ENCODE measurements at regions not wholly inside any gene's neighbourhood (a gene's known extent, or its start where the extent isn't known, plus 50 kb on each side); places are given as distances from the start of the nearest gene placed in this dataset.

DNA sequence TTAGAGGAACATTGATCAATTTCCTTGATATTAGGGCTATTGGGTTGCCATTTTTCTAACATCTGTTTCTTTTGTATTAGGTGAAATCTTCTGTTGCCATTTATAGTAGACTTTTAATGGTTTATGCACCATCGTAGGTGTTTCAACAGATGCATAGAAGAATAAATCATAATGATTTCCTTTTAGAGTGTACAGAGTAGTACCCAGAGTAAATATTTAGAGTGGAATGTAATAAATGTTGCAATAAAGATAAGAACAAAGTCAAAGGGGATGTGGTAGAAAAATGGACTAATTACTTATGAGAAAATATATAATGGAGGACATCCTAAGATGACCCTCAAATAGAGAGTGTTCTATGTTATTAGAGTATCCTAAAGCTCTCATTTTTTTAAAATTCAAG, 643.0 kb upstream of the CITED2 start:
- intact Hi-C loops (cut with micrococcal nuclease), result no loop called here
- H3K4me3 Mint-ChIP-seq (ENCODE audit: unreplicated experiment), result no peak overlapping the region
- H3K4me1 Mint-ChIP-seq (ENCODE audit: insufficient read depth, unreplicated experiment), result no peaks in the 10 kb centered on the region
- no TSS peak for BruUV-seq (replicated peaks)
- no peaks in the 10 kb centered on the region for H3K27me3 Mint-ChIP-seq (ENCODE audit: insufficient read depth, unreplicated experiment)
- ChIA-PET CTCF (no interaction called here), POLR2A (interaction anchor here (0.6 kb wide), 1 partner anchor 35 kb away, joined by 3 read pairs; no protein-coding TSS in a partner anchor)
- no peaks in the 10 kb centered on the region for H3K36me3 Mint-ChIP-seq (ENCODE audit: insufficient read depth, unreplicated experiment)
- peaks cover 26% of the 10 kb centered on the region for H3K9me3 Mint-ChIP-seq (ENCODE audit: unreplicated experiment)
- TF ChIP-seq, protein P1, sequence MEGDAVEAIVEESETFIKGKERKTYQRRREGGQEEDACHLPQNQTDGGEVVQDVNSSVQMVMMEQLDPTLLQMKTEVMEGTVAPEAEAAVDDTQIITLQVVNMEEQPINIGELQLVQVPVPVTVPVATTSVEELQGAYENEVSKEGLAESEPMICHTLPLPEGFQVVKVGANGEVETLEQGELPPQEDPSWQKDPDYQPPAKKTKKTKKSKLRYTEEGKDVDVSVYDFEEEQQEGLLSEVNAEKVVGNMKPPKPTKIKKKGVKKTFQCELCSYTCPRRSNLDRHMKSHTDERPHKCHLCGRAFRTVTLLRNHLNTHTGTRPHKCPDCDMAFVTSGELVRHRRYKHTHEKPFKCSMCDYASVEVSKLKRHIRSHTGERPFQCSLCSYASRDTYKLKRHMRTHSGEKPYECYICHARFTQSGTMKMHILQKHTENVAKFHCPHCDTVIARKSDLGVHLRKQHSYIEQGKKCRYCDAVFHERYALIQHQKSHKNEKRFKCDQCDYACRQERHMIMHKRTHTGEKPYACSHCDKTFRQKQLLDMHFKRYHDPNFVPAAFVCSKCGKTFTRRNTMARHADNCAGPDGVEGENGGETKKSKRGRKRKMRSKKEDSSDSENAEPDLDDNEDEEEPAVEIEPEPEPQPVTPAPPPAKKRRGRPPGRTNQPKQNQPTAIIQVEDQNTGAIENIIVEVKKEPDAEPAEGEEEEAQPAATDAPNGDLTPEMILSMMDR (IDR thresholded peaks at IDR 0.05; ENCODE audit: unreplicated experiment), result no peak
- no peak overlapping the region for H3K27ac Mint-ChIP-seq (ENCODE audit: low read depth, unreplicated experiment)
- no peak for DNase-seq (ENCODE audit: unreplicated experiment)

DNA sequence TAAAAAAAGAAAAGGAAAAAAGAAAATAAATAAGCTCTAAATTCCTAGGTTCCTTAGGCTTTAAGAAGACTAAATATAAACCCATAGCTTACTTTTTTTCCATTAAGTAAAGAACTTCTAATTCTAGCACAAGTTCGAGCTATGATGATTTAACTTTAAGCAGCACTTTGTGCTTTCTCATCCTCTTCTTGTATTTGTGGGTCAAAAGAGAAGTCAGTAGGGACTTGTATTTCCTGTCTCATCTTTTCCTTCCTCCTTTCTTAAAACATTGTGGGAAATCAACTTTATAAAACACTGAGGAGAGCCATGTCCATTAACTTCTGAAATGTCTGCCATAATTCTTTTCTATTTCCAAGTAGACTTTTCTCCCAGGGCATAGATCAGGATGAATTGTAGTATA, 637.7 kb upstream of the CITED2 start:
- no TSS peak for BruUV-seq (replicated peaks)
- Mint-ChIP-seq H3K9me3 (ENCODE audit: unreplicated experiment) (peaks cover 8% of the 10 kb centered on the region), H3K4me1 (ENCODE audit: insufficient read depth, unreplicated experiment) (no peaks in the 10 kb centered on the region), H3K27me3 (ENCODE audit: insufficient read depth, unreplicated experiment) (no peaks in the 10 kb centered on the region), H3K36me3 (ENCODE audit: insufficient read depth, unreplicated experiment) (no peaks in the 10 kb centered on the region), H3K27ac (ENCODE audit: low read depth, unreplicated experiment) (no peak overlapping the region), H3K4me3 (ENCODE audit: unreplicated experiment) (no peak overlapping the region)
- intact Hi-C loops (cut with micrococcal nuclease), result no loop called here
- ChIA-PET CTCF (no interaction called here), POLR2A (interaction anchor here (0.5 to 0.8 kb wide), 3 partner anchors 57 to 742 kb away, joined by 3 read pairs; no protein-coding TSS in a partner anchor)
- no peak for DNase-seq (ENCODE audit: unreplicated experiment)
- TF ChIP-seq, protein P1 (IDR thresholded peaks at IDR 0.05; ENCODE audit: unreplicated experiment), result no peak

- POLR2A ChIA-PET, result interaction anchor here (0.5 to 0.6 kb wide), 2 partner anchors 57 to 743 kb away, joined by 3 read pairs; no protein-coding TSS in a partner anchor
- no peak overlapping the region for H3K27ac Mint-ChIP-seq (ENCODE audit: low read depth, unreplicated experiment)
Observed at GRCh38 chr6:140011537-140011936, 637.1 kb upstream of the CITED2 start.

GRCh38 chr6:140009286-140009685, 634.8 kb upstream of the CITED2 start:
- no peaks in the 10 kb centered on the region for H3K4me1 Mint-ChIP-seq (ENCODE audit: insufficient read depth, unreplicated experiment)
- CTCF ChIA-PET, result no interaction called here
- no peak overlapping the region for H3K27ac Mint-ChIP-seq (ENCODE audit: low read depth, unreplicated experiment)
- TF ChIP-seq, protein P1 (IDR thresholded peaks at IDR 0.05; ENCODE audit: unreplicated experiment), result no peak
- BruUV-seq (replicated peaks), result no TSS peak
- DNase-seq (ENCODE audit: unreplicated experiment), result no peak
- intact Hi-C loops (cut with micrococcal nuclease), result no loop called here
- H3K4me3 Mint-ChIP-seq (ENCODE audit: unreplicated experiment), result no peak overlapping the region
- H3K36me3 Mint-ChIP-seq (ENCODE audit: insufficient read depth, unreplicated experiment), result no peaks in the 10 kb centered on the region
- H3K27me3 Mint-ChIP-seq (ENCODE audit: insufficient read depth, unreplicated experiment), result no peaks in the 10 kb centered on the region
- POLR2A ChIA-PET, result no interaction called here
- peaks cover 3% of the 10 kb centered on the region for H3K9me3 Mint-ChIP-seq (ENCODE audit: unreplicated experiment)

More at GRCh38 chr6:140011537-140011936, 637.1 kb upstream of the CITED2 start:
- no peak for DNase-seq (ENCODE audit: unreplicated experiment)
- CTCF ChIA-PET, result no interaction called here
- Mint-ChIP-seq H3K27me3 (ENCODE audit: insufficient read depth, unreplicated experiment) (no peaks in the 10 kb centered on the region), H3K4me1 (ENCODE audit: insufficient read depth, unreplicated experiment) (no peaks in the 10 kb centered on the region), H3K9me3 (ENCODE audit: unreplicated experiment) (peaks cover 8% of the 10 kb centered on the region), H3K36me3 (ENCODE audit: insufficient read depth, unreplicated experiment) (no peaks in the 10 kb centered on the region), H3K4me3 (ENCODE audit: unreplicated experiment) (no peak overlapping the region)
- no TSS peak for BruUV-seq (replicated peaks)
- intact Hi-C loops (cut with micrococcal nuclease), result no loop called here
- TF ChIP-seq, protein P1 (IDR thresholded peaks at IDR 0.05; ENCODE audit: unreplicated experiment), result no peak

Measured in MCF 10A (cell line).